HG02678 (cell line): ENCODE measurements at regions not wholly inside any gene's neighbourhood (a gene's known extent, or its start where the extent isn't known, plus 50 kb on each side); places are given as distances from the start of the nearest gene placed in this dataset.
"Not testable (repeated sequence)": the region's sequence is repeated elsewhere in the genome, so short reads cannot be mapped to it uniquely, and the experiment has no call there.

ENCODE experiments used
- ATAC-seq: cut with Tn5 transposase; IDR thresholded peaks from one replicate; pipeline ENCODE4 v1.9.1; 2021; ENCODE audit warnings: mild to moderate bottlenecking, moderate library complexity; ENCODE audit not compliant: unreplicated experiment

DNA sequence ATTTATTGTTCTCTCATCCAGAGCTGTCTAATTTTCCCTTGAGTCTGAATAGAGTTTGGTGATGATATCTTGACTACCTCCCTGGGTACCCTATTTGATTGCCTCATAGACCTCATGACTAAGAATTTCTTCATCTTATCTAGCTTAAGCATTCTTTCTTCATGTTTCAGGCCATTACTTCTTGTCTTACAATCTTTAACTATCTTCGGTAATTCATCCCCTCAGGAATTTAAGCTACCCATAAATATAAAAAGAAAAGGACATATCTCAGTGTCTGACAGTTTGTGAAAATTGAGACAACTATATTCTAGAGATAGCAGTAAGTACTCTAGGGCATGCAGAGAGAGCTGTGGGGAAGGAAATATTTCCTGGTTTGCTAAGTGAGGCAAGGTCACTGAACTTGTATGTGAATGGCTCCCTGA lies 466.1 kb upstream of the GRID2 start:
- ATAC-seq: no peak

DNA sequence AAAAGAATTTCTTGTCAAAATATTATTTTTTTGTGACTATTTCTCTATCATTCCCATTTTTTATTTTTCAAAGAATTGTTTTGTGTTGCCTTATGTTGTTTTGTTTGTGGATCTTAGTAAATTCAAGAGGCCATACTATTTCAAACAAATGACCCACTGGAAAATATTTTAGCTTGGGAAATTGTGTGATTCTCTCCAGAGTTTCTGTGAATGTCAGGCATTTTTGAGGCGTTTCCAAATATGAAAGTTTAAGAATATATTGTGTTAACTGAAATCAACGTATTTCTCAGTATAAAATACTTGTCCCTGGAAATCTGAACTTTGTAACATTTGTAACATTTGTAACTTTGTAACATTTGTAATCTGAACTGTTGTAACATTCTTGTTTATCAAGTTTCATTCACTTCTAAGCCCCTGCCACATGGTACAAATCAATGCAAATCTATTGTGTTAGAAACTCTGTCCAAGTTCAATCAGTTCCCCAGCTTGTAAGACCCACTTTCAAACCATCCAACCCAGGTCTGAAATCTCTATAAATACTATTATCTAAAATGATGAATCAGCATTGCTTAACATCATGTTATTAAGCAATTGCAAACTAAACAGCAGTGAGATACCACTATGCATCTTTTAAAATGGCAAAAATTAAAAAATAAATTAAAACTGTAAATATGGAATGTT lies 465.4 kb upstream of the GRID2 start:
- no peak for ATAC-seq

DNA sequence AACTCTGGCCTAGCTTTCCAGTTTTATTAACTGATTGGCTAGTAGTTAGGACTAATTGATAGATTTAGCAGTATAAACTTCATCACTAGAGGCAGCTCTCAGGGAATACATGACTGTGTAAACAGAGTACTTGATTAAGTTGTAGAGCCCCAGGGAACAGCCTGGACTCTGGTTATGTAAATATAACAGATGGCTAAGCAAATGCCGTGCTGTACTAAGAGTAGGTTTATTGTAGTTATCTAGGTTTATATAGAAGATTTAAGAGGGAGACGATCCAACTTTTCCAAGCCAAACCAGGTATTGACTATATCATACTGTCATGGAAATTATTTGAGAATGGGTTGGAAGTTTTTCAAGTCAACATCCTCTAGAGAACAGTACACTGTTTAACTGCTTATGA lies 463.4 kb upstream of the GRID2 start:
- ATAC-seq: no peak

DNA sequence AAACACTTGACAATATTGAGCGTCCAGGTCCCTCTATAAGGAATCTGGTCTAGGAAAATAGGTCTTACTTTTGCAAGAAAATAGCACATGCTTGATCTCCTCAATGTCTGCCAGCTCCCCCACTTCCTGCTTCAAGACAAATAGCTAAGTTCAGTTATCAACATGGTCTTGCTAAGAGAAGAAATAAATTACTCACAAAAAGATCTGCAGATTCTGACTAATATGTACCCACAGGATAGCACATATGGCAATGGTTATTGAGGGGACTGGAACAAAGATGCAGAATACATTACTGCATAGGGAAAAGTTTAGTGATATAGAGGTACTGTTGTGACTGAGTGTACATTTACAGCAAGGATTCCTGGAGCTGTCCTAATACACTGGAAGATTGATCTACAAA lies 457.5 kb upstream of the GRID2 start:
- no peak for ATAC-seq

DNA sequence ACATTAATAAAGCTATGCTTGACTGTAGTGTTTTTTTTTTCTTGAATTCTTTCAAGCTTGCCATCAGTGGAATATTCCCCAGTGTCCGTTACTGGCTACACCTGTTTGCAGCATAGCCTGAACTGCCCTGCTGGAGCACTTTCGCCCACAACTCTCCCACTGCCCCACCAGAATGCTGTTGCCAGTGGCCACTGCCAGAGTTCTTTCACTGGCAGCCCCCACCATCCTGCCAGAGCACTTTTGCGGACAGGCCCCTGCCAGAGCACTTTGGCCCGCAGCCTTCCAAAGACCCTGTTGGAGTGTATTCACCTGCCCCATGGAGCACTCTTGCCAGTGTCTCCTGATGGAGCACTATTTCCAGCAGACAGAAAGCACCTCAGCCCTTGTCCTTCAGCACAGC lies 452.3 kb upstream of the GRID2 start:
- no peak for ATAC-seq

DNA sequence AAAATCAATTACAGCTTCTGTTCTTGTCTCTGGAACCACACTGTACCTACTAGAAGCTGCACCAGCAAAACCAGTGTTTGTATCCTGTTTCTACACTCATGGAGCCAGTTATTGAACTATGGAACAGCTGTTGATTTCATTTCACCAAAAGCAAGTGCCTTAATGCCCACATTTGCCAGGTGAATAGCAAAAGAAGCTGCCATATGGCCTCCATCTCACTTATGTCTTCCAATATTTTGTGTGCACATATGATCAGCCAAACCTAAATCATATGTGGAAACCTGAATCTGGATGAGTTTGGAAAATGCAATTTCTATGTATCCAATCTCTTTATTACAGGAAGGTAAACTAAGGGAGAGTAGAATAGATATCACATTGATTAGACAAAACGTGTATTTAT lies 415.8 kb upstream of the GRID2 start:
- ATAC-seq: no peak

DNA sequence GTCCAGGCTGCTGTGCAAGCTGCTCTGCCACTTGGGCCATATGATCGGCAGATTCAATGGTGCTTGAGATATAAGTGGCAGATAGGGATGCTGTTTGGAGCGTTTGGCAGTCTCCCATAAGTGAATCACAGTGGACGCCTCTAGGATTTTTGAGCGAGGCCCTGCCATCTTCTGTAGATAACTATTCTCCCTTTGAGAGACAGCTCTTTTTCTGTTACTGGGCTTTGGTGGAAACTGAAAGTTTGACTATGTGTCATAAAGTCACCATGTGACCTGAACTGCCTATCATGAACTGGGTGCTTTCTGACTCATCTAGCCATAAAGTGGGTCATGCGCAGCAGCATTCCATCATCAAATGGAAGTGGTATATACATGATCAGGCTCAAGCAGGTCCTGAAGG lies 412.5 kb upstream of the GRID2 start:
- ATAC-seq: not testable (repeated sequence)

DNA sequence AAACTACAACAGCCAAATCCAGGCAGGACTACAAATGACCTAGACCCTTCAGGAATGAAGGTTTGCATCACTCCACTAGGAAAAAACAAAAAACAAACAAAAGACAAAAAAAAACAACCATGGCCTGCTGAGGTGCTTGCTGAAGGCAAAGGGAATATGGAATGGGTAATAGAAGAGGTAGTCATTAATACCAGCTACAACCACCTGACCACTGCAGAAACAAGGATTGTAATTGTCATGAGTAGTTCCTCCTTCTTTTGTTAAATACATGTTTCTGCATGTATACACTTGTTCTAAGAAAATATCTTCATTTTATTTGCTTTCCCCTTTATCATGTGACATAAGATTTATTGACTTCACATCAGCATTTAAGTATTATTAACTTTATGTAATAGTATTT lies 409.8 kb upstream of the GRID2 start:
- no peak for ATAC-seq

DNA sequence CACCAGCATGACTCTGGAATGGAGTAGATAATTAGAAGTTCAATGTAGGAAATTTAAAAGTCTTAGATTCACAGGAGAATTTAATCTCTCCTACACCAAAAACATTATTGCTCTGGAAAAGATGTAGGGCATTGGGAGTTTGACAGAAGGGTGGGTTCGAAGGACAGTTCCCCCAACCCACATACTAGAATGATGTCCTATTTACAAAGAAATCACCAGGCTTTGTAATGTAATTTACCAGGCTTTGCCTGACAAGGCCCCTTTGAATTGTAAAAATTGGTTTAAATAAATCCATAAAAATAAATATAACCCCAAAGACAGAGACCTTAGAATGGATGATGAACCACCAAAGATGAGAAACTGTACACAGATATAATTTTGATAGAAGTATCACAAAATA lies 399.2 kb upstream of the GRID2 start:
- no peak for ATAC-seq

DNA sequence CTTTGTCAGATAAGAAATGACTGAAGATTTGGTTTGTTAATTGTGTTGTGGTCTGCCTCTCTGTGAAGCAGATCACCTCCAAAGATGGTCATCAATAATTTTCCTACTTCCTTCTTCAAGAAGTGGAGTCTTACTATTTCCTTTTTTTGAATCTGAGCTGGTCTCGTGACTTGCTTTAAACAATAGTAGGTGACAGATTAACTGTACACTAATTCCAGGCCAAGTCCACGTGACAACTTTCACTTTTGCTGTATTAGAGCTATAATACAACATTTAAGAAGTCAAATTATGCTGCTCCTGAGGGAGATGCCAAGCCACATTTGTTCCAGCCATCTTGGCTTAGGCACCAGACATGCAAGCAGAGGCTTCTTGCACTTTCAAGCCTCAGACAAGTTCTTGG lies 393.8 kb upstream of the GRID2 start:
- no peak for ATAC-seq

DNA sequence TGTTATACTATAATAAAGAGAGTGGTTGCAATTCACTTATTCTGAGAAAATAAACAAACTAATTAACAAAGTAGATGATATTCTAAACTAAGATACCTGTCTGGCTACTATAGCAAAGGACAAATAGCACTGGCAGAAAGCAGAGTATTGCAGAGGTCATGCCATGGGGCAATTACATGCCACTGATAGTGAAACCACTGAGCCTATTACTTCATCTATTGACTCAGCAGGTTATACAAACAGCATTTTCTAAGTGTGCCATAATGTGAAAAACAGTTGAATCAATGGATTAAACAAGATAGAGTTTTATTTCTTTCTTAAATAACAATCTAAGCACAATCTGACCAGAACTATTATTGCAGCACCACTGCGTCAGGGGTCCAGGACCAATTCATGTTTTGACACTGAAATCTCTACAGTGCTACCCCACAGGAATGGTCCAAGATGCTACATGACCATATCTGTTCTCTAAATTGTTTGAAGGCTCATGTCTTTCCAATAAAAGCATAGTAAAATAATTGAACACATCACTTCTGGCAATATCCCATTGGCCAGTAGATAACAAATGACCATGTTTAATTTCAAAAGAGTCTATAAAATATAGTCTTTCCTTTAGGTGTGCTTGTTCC lies 389.5 kb upstream of the GRID2 start:
- ATAC-seq: no peak

DNA sequence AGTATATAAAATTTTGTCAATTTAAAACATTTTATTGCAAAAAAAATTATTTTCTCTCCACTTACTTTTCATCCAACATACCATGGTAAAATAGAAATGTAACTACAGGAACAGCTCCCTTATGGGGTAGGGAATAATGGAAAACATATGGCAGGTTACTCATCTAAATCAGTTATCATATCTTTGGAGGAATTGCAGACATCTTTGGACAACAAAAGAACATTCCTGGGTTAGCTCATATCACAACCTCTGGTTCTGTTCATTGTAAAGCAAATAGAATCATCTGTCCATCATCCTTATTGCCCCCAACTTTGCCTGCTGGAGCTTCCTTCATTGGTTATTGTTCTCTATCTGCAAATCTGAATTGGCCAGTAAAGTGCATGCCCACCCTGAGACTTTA lies 387.5 kb upstream of the GRID2 start:
- ATAC-seq: no peak

DNA sequence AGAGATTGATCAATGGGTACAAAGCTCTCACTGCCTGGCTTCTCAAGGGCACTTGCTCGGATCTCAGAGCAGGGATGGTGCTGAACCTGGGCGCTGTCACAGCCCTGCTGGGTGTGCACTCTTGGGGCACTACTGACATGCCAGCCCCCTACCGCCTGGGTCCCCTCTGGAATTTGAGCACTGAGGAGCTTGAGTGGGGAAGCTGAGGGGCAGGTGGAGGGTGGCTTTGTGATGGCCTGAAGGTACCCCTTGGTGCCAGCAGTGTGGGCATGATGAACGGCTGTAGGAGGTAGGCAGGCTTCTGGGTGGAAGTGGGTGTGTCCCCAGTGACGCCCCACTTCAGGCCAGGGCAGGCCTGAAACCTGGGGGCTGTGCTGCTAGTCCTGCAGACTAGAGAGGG lies 379.1 kb upstream of the GRID2 start:
- ATAC-seq: no peak

DNA sequence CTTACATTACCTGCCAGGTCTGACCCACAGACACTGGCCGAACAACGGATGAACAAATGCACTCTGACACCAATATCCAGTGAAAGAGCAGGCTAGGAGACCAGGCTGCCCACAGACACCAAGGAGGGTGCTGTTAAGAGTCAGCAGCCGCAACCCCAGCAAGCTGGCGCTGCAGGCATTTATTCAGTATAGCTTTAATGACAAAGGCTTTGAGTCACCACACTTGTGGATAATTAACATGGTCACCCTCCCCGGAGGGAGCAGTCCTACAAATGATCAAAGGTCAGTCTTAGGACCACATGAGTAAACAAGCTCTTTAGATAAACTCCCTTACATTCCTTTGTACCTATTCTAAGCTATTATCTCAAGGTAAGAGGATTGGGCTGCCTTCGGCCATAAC lies 368.5 kb upstream of the GRID2 start:
- ATAC-seq: no peak

DNA sequence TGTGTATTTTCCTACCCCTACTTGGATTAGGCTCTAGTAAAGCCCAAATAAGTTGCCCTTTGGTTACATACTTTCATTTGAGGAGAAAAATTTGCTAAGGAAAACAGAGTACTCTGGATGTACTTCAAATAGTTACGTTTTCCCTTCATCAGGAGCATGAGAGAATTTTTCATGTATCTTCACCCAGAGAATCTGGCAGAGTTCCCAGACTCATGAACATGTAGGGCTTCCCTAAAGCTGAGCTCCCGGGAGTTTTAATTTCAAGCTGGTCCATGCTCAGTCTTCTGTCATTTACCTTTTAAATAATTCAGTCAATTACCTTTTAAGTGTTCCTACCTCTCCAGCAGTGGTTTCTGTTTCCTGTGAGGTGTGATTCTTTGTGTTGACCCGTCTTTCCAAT lies 367.5 kb upstream of the GRID2 start:
- ATAC-seq: no peak

DNA sequence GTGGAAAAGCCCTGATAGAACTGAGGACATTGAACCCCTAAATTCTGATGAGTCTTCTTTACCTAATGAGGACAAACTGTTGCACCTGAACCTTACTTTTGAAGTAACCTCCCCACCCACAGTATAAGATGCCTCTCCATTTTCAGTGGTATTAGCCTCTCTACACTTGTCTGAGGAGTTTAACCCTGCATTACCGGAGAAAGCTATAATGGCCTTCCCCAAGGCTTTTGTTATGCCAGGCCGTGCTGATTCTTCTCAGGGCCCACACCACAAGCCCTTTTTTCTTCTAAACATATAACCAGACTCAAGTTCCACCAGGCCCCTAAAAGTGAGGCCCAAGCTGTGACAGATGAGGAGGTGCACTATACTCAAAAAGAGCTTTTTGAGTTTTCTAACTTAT lies 345.8 kb upstream of the GRID2 start:
- ATAC-seq: no peak

DNA sequence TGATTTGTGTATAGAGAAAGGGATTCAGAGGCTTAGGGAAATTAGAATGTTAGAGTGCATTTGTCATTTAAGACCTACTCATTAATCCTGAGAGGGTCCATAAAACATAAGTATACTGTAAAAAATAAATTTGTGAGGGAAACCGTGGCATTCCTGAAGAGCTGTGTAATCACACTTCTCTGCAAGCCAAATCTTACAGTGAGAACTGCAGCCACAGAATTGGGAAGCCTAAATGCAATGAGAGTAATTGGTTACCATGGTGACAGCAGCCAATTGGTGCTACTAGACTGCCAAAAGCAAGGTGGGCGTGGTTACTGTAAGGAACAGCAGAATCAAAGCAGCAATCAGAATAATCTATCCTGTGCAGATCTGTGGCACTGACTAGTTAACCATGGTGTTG lies 345.2 kb upstream of the GRID2 start:
- ATAC-seq: no peak

DNA sequence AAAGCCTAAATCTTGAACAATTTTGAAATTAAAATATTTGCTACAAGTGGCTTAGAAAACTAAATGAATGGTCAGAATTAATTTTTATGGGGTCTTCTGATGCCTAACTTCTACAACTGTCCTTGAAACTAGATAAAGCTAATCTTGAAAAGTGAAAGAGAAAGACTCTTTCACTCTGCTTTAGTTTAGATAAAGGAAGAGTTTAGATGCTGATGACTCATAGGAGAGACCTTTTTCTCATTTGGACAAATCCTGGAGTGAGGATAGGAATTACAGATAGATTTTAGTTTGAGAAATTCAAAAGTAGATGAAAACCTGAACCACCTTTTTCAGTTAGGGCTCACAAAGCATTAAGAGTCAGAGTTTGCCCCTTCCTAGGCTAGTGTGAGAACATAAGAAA lies 342.3 kb upstream of the GRID2 start:
- no peak for ATAC-seq

DNA sequence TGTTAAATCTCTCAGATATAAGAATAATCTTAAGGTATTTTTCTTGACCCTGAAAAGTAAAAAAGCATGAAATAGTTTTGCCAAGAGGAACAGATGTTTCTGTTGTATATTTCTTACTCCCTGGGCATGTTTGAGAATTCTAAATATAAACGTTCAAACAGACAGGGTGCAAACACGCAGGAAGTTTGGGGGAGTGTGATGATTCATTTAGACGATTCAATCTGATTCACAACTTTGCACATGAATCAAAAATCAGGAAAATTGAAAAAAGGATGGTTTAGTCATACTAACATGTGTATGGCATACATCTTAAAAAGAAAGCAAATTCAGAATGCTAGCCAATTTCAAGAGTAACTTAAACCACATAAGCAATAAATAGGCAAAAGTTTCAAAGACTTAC lies 340.3 kb upstream of the GRID2 start:
- ATAC-seq: no peak

DNA sequence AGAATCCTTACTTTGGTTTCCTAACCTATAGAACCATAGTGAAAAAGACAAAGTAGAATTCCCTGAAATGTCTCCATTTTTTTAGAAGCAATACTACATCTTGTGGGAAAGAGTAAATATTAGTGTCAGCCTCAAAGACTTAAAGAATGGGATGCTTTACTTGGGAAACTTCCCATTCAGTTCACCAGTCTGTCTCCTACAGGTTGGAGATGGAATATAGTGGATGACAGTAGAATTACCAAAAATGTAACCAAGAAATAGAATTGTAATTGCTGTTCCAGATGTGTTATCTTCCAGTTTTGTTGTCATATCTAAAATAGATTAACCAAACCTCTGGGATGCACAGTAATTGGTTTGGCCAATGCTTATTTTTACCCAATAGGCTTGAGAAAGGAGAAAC lies 338.6 kb upstream of the GRID2 start:
- no peak for ATAC-seq

DNA sequence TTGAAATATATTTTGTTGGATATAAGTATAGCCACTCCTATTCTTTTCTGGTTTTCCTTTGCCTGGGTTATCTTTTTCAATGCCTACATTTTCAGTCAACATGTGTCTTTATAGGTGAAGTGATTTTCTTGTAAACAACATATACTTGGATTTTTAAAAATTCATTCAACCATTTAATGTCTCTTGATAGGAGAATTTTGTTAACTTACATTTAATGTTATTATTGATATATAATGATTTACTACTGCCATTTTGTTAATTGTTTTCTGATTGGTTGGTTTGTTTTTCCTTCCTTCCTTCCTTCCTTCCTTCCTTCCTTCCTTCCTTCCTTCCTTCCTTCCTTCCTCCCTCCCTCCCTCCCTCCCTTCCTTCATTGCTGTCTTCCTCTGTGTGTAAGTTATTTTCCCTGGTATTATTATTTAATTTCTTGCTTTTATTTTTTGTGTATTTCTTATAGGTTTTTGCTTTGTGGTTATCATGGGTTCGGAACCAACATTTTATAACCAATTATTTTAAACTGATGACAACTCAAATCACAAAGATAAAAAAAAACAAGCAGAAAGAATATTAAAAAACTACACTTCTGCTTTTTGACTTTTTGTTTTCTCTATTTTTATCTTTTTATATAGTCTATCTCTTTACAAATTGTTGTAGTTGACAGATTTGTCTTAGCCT lies 330.1 kb upstream of the GRID2 start:
- no peak for ATAC-seq

DNA sequence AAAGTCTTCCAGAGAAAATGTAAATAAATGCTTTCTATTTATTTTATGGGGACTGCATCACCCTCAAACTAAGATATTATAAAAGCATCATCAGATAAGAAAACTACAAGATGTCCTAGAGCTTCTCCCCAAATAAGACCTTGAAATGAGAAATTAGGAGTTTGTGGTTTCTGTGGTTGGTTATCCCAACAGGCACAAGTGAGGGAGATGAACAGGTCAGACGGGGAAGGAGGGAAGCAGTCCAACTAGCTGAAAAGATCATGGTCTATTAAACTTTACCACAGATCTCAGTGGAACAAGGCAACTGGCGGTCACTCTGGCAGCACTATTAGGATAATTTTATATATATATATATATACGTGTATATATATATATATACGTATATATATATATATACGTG lies 319.3 kb upstream of the GRID2 start:
- ATAC-seq: no peak

DNA sequence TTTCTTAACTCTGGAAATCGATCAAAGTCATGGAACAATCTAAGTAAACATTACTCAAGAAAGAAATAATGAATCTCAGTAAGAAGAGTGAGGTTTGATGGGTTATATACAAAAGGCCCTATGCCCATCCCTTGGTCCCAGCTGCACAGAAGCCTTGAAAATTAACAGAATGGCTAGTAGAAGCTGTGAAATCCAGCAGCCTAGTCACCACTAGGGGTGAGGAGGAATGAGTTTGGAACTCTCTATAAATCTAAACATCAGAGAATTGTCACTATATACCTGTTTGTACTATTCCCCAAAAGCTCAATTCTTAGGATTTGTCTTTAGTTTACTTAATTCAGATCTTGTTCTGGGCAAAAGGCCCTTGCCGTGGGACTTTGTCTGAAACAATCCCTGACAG lies 313.9 kb upstream of the GRID2 start:
- ATAC-seq: no peak
